Myocyte (in vitro differentiated cells): ENCODE measurements at regions not wholly inside any gene's neighbourhood (a gene's known extent, or its start where the extent isn't known, plus 50 kb on each side); places are given as distances from the start of the nearest gene placed in this dataset.
"Not testable (repeated sequence)": the region's sequence is repeated elsewhere in the genome, so short reads cannot be mapped to it uniquely, and the experiment has no call there.

Source experiments
- DNase-seq: peaks from one replicate; pipeline ENCODE4 v3.0.0-alpha.2; 2012; ENCODE audit warnings: low read depth

DNA sequence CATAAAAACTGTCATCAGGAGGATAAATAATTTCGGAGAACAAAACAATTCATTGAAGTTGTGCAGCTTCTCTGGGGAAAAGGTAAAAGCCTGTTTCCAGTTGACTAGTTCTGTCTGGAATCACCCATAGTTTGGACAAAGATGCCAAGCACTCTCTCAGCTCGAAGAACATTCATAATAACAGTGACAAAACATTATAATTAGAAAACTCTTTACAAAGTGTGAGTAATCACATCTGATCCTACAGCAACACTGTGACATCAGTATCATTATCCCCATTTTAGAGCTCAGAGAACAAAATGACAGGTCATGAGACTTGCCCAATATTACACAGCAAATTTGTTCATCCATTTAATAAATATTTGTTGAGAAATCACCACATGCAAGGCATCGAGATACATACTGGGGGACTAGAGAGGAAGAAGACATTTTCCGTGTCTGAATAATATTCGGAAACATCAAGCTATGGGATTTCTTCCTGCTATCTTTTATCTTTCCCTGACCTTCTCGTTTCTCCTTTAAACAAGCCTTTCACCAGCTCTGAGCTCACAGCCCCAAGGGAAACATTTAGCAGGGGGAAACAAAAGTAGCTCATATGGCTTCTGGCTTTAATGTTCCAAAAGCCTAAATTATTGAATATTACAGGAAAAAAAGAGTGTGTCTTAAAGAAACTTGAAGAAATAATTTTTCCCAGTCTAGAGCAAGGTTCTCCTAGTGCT is 123.3 kb upstream of the GHITM start:
- DNase-seq: no peak

DNA sequence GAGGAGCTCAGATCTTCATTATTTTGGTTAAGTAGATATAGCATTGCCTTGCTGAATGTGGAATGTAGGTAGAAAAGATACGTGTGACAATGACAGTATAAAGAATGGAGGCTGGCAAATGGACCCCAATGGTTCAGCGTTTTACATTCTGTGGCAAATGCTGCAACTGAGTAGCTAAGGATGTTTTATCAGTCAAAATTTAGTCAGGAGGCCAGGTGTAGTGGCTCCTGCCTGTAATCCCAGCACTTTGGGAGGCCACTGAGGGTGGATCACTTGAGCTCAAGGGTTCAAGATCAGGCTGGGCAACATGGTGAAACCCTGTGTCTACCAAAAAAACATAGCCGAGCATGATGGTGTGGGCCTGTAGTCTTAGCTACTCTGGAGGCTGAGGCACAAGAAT is 120.5 kb upstream of the GHITM start:
- DNase-seq: no peak

DNA sequence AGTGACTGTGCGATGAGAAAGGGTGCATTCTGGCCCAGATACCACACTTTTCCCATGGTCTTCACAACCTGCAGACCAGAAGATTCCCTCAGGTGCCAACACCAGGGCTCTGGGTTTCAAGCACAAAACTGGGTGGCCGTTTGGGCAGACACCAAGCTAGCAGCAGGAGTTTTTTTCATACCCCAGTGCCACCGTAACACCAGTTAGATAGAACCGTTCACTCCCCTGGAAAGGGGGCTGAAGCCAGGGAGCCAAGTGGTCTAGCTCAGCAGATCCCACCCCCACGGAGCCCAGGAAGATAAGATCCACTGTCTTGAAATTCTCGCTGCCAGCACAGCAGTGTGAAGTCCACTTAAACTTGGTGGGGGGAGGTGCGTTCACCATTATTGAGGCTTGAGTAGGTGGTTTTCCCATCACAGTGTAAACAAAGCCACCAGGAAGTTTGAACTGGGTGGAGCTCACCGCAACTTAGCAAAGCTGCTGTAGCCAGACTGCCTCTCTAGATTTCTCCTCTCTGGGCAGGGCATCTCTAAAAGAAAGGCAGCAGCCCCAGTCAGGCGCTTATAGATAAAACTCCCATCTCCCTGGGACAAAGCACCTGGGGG is 119.4 kb upstream of the GHITM start:
- not testable (repeated sequence) for DNase-seq

DNA sequence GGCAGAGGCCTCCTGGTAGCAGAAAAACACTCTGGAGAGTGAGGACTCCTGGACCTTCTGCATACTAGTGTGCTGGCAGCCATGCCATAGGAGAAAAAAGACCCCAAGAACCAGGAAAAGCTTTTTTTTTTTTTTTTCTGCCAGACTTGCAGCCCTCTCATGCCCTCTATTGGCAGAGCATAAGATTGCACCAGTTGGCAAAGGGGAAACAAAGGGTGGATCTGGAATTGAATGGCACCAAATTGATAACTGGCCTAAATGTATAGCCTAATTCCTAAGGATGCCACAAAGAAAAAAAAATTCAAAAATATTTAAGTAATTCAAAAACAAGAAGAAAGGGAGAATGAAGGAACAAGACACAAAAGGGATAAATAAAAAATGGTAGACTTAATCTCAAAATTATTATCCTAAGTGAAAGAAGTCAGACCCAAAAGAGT is 112.5 kb upstream of the GHITM start:
- peak; percentile 3 for DNase-seq

DNA sequence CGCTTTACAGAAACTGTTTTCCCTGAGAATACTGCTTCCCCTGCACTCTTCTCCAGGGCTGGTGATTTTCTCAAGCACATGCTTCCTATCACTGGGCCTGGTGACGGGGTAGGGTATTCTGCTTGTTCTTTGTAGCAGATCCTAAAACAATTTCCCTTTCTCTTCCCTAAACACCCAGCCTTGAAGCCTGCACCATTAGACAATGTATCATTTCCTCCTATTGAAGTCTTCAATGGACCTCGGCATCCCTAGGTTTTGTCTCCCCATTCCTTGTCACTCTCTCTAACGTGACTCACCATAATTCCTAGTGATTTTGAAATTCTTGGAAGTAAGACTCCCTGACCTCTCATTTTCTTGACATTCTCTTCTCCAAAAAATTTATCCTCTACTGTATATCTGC is 109.5 kb upstream of the GHITM start:
- no peak for DNase-seq

DNA sequence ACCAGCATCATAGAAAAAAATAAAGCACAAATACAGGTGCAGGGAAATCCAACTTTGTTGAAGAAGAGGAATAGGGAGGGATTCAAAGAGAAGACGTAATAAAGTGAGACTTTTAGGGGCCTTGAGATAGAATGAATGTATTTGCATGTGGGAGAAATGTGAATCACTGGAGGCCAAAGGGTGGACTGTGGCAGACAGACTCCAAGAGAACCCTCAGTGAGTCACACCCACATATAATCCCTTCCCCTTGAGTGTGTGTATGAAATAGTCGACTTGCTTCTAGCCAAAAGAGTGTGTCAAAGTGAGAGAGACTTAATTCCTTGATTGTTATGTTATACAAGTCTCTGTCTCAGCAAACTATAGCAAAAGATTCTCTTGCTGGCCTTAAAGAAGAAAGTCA is 101.3 kb upstream of the GHITM start:
- DNase-seq: no peak

DNA sequence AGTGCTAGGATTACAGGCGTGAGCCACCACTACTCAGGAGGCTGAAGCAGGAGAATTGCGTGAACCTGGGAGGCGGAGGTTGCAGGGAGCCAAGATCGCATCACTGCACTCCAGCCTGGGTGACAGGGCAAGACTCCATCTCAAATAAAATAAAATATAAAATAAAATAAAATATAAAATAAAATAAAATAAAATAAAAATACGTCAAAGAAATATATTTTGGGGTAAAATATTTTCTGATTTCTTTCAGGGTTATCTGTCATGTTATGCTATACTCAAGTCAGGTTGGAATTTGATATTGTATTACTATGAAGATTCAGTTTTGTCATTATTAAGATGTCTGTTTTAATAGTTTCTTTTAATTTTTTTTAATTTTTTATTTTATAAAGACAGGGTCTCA is 99.4 kb upstream of the GHITM start:
- no peak for DNase-seq

DNA sequence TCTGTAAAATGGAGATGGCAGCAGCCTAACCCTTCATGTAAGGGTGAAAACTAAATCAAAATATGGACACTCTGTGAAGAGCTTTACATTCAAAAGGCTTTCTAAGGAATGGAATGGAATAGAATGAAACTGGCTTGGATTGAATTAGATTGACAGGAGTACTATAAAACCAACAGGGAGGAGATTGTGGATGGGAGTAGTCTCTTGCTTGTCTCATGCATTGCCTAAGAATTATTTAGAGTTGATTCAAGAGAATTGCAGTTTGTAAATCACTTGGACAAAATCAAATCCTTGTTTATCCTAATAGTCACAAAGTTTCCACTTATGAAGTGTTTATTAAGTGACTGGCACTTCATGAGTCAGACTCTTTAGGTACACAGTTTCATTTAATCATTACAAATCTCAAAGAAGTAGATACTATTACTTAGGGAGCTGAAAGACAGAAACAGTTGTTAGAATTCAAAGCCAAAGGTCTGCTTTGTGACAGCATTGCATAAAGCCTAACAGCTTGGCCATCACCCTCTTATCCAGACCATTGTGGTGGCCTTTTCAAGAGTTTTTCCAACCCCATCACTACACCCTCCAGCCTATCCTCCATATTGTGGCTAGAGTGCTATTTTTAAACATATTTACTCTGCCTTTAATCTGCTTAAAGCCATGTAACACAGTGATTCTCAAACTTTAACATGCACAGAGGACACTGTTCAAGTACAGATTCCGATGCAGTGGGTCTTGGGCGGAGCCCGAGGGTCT is 91.9 kb upstream of the GHITM start:
- no peak for DNase-seq

DNA sequence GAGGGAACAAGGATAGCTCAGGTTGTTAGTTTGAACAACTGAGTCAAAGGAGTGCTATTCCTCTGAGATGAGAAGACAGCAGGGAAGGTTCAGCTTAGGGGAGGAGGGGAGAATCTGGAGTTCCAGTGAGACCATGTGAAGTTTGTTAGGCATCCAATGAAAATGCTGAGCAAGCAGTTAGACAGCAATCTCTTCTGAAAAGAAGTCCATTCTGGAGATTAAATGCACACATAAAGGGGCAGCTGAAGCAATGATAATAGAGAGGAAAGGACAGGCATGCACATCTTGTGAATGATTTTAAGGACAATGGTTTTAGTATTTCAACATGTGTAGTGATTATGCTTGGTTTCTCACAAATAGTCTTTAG is 89.7 kb upstream of the GHITM start:
- no peak for DNase-seq

DNA sequence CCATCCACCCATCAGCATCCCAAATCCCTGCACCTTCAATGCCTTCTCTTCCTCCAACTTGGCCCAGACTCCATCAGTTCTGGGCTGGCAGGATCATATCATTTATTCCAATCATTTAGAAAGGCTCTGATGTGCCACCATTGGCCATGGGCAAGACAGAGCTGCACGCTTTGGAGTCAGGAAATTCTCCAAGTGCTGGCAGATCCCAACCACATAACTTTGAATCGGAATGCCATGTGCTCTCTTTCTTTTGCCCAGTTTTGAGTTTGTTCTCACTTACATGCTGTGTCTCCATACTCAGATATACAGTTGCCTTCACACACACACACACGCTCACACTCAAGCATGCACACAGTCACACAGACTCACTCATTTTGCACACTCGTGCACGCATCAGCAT is 85.7 kb upstream of the GHITM start:
- DNase-seq: no peak

DNA sequence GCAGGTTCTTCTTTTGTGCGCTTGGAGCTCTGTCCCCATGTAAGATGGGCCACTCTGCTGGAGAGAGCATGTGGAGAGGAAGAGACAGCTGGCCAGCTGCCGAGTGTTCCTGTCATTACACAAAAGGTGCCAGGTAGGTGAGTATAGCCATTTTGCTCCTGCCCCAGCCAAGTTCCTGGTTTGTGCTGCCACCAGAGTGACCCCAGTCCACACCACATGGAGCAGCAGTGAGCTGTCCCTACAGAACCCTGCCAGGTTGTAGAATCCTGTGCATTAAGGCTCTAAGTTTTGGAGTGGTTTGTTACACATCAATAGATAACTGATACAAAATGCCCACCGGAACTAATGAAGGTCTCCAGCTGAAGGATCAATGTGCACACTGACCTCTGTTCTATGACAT is 84.6 kb upstream of the GHITM start:
- no peak for DNase-seq

DNA sequence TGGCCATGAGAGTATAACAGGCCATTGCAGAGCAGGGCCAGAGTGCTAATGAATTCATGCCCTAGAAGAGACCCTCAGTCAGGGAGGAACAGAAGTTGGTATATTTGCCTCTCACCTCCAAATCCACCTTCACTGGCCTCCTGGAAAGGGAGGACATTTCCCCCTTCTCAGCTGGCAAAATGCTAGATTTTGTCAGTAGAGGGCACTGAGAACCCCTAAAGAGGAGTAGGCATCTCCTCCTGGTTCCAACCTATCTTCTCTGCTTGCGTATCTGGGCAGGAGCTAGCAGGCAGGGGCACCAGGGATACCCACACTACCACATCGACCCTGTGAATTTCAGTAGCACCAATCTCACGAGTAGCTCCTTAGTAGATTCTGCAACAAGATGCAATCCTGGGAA is 79.8 kb upstream of the GHITM start:
- DNase-seq: no peak

DNA sequence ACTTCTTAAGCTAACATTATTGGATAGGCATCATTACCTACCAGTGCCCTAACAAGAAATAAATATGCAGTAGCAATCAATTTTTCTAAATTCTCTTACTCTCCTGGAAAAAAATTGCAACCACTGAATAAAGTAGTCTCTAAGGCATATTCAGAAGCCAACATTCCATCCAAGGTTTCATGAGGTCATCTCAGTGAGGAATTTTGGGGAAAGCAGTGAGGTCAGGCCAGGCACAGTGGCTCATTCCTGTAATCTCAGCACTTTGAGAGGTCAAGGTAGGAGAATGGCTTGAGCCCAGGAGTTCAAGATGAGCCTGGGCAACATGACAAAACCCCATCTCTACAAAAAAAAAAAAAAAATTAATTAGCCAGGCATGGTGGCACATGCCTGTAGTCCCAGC is 75.9 kb upstream of the GHITM start:
- no peak for DNase-seq

DNA sequence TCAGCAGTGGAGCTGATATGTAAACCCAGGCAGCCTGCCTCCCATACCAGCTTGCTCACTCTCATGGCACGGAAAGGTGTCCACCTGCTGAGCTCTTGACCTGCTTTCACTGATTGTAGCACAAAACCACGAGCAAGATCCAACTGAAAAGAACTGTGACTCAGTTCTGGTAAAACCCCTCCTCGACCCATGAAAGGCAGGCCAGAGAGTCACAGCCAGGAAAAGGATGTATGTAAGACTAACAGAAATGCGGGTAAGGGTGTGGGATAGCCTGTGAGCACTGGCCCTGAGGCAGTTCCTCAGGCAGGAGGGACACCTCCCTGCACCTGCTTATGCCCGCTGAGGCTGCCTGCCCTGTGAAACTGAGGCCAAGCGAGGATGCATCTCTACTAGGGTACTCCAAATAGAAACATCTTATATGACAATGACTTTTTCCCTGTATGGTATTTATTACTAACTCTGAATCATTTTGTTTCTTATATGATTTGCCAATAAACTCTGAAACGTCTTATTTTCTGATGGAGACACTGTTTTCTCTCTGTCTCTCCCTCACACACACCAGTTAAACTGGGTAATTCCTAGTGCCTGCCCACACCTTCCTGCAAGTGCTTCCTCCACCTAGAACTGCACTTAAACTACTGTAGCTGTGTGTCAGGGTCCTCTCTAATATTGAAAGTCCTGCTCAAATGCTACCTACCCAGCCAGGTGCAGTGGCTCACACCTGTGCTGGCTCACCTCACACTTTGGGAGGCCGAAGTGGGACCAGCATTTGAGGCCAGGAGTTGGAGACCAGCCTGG is 73.3 kb upstream of the GHITM start:
- no peak for DNase-seq

DNA sequence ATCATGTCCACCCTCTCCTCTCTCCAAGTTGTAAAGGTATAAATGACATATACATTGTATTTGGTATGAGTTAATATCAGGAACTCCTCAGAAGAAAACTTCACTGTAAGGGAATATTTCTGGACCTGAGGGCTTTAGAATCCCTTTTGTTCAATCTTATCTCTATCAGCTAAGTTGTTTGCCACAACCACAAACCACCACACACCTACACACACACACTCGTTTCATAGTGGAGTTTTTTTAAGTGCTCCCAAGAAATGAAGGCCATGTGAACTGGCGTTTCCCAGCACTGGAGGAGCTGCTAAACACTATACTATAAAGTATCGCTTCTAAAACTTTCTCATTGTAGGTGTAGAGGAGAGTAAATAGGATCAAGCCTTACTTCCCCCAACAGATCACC is 64.8 kb upstream of the GHITM start:
- DNase-seq: no peak

DNA sequence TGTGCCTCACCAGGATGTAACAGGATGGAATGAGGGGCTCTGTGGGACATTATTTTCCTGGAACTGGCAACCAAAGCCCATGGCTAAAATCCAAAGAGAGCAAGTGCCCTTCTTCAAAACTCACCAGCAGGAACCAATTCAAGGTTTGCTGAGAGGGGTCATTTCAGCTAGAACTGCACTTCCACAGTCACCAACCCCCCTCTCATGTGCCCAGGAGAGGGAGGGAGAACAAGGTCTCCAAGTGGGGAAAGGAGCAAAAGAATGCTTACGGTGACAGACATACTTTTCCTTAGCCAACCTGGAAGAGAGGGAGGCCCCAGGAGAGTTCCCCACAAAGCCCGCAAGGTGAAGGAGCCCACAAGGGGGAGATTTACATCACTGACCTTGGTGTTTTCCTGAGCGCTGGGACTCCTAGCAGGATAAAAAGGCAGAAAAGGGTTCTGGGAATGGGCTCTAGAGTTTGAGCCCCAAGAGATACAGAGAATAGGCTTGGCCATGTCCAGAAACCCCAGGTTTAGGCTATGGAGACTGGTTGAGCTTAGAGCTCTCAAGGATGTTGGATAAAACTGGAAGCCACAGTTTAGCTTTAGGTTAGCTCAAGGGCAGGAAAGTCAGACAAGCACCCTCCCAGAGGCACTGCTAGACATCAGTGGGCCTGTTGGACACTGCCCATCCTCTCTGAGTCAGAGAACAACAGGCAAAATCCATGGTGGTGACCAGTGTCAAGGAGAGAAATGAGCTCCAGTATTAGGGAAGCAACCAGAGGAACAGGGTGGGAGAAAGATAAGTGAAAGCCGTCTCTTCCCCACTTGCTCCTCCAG is 63.9 kb upstream of the GHITM start:
- no peak for DNase-seq

DNA sequence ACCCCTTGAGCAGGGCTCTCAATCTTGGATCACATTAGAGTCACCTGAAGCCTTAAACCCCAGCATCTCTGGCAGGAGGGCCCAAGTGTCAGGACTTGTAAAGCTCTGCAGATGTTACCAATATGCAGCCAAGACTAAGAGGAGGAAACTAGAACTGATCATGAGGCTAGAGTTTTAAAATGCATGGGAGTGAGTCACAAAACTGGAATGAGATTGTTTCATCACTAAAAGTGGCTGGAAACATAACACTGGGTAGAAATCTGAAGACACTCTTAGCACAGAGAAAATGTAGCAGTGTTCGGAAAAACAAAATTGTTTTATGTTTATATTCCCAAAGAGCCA is 63.3 kb upstream of the GHITM start:
- peak; percentile 54 for DNase-seq

DNA sequence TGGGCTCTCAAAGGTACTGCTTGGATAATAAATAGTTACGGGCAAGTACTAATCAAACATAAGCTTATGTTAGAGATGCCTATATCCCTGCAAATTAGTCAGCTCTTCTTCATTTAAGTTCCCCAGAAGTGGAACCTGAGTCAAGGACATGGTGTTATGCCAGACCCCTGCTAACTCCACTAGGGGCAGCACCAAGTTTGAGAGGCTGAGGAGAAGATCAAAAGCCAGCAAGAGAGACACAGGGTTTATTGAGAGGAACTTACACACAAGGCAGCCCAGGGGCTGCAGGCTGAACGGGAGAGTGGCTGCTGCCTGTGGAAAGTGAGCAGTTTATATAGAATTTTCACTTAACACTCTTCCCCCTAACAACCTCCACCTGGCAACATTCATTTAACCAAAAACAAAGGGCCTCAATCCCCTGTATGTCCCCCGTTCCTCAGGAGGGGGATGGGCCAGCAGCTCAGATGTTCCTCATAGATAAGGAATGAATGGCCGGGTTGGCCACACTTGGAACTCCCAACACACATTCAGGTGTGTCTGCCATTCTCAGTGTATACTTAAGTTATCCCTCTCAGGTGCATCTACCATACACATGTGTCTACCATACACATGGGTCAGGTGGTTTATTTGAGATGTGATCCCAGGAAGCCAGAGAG is 62.6 kb upstream of the GHITM start:
- peak; percentile 31 for DNase-seq

DNA sequence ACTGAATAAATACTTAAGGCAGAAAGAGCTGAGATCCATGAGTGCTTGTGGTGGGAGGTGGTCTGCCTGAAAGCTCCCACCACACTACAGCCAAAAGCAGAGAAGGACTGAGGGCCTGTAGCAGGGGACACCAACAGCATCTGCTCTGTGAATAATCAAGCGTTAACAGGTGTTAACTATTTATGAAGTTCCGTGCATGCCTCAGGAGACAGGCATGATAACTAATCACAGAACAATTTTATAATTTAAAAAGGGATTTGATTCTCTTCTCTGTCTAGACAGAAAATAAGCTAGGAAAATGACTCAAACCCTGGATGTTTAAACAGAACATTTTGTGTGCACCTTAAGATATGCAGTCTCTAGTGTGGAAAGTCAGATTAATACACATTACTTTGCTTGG is 61.5 kb upstream of the GHITM start:
- DNase-seq: peak; percentile 17

DNA sequence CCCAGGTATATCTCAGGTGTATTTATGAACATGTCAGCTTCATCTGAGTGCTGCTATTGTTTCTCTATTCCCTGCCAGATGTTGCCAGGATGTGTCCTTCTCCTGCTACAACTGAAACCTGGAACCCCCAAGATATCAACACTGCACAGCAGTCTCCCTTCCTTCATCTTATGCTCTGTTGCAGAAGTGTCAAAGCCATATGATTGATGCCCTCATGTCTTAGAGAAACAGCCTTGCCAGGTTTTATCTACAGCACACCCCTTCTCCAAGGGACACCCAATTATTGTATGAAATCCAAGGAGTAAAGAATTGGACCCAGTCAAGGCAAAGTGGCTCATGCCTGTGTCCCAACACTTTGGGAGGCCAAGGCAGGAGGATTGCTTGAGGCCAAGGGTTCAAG is 60.5 kb upstream of the GHITM start:
- no peak for DNase-seq

DNA sequence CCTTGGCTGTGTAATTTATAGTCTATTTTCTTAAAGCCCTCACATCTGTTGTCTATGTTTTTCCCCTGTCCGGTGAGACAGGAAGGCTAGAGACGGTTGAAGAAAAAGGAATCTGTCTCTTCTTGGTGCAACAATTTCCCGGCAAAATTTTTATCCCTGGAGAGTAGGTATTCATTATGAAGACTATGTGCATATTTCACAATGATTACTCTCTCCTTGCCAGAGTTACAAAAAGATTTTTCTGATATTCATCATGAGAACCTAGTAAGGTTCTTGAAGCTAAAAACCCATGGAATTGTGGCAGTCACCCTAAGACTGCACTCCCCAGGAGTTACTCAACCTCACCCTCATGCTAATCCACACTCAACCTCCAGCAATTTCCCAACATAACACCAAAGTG is 55.0 kb upstream of the GHITM start:
- DNase-seq: no peak
